Esophagus muscularis mucosa (tissue), 3 donors: ENCODE measurements at regions not wholly inside any gene's neighbourhood (a gene's known extent, or its start where the extent isn't known, plus 50 kb on each side); places are given as distances from the start of the nearest gene placed in this dataset.

Experiments
- CTCF ChIP-seq, 3 experiments: fragments of 200-600 bp in 2 of 3; fragments of 450-650 bp in 1 of 3; sonication (generic) in 2 of 3; IDR thresholded peaks; one replicate each; pipeline ENCODE4 v1.5.1; 2017 to 2019; ENCODE audit warnings: antibody characterized with exemption in 3 of 3, mild to moderate bottlenecking in 2 of 3, moderate library complexity in 1 of 3
- POLR2A ChIP-seq: fragments of 450-650 bp; IDR thresholded peaks from one replicate; pipeline ENCODE4 v1.6.1; 2017; ENCODE audit warnings: antibody characterized with exemption, moderate library complexity, mild to moderate bottlenecking, low read depth
- POLR2AphosphoS5 ChIP-seq, 2 donors: sonication (generic); formaldehyde crosslinking; IDR thresholded peaks; one replicate each; pipeline ENCODE4 v1.6.1; 2017; ENCODE audit warnings: antibody characterized with exemption in 2 of 2

- TF ChIP-seq CTCF (IDR thresholded peaks at IDR 0.05), result no peak
- TF ChIP-seq POLR2AphosphoS5 (IDR thresholded peaks at IDR 0.05), result no peak
- TF ChIP-seq POLR2A, result no peak
Measured at GRCh38 chr1:187306710-187307415, 478.1 kb downstream of the PLA2G4A start.
